Progenitor cell of endocrine pancreas (in vitro differentiated cells): ENCODE measurements at regions not wholly inside any gene's neighbourhood (a gene's known extent, or its start where the extent isn't known, plus 50 kb on each side); places are given as distances from the start of the nearest gene placed in this dataset.

Experiments
- DNase-seq: peaks from one replicate; pipeline ENCODE4 v3.0.0; 2021; ENCODE audit warnings: low spot score; ENCODE audit not compliant: unreplicated experiment
- H3K27ac Mint-ChIP-seq: 2 replicates; pipeline ENCODE4 v1.8.0; 2021; ENCODE audit warnings: mild to moderate bottlenecking, moderate library complexity, mixed read lengths
- H3K27me3 Mint-ChIP-seq: 2 replicates; pipeline ENCODE4 v1.8.0; 2021; ENCODE audit warnings: mixed read lengths
- H3K36me3 Mint-ChIP-seq: 2 replicates; pipeline ENCODE4 v1.8.0; 2022; ENCODE audit warnings: mixed read lengths; ENCODE audit not compliant: insufficient read depth
- H3K4me1 Mint-ChIP-seq: 2 replicates; pipeline ENCODE4 v1.8.0; 2021; ENCODE audit warnings: low read depth, mixed read lengths
- H3K4me3 Mint-ChIP-seq: 2 replicates; pipeline ENCODE4 v1.8.0; 2021; ENCODE audit warnings: low read depth, mild to moderate bottlenecking, moderate library complexity, mixed read lengths
- H3K9me3 Mint-ChIP-seq: 2 replicates; pipeline ENCODE4 v1.8.0; 2021; ENCODE audit warnings: low read depth, mixed read lengths
- TF ChIP-seq, protein P1 (sequence below): fragments of 200-600 bp; sonication (generic); IDR thresholded peaks from one replicate; pipeline ENCODE4 v1.5.0; 2021; ENCODE audit warnings: antibody characterized with exemption, mild to moderate bottlenecking; ENCODE audit not compliant: unreplicated experiment

DNA sequence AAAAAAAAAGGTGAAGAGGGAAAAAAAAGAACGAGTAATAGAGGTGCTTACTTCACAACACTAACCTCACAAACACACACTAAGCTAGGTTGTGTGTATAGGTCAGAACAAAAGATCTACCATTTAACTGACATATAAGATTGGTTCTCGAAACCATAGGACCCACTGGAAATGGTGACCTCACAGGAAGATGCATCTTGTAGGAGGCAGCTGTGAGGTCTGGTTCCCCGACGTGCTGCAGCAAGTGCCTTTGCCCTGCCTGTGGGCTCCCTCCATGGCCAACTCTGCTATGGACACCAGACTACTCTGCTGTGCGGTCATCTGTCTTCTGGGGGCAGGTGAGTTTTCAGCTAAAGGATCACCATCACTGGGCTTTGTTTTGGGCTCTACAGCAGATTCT lies 133.8 kb upstream of the PRSS1 start:
- Mint-ChIP-seq H3K4me1 (no peaks in the 10 kb centered on the region), H3K9me3 (no peaks in the 10 kb centered on the region), H3K27ac (no peak overlapping the region), H3K4me3 (no peak overlapping the region), H3K36me3 (no peaks in the 10 kb centered on the region), H3K27me3 (peaks cover 14% of the 10 kb centered on the region)
- TF ChIP-seq, protein P1, sequence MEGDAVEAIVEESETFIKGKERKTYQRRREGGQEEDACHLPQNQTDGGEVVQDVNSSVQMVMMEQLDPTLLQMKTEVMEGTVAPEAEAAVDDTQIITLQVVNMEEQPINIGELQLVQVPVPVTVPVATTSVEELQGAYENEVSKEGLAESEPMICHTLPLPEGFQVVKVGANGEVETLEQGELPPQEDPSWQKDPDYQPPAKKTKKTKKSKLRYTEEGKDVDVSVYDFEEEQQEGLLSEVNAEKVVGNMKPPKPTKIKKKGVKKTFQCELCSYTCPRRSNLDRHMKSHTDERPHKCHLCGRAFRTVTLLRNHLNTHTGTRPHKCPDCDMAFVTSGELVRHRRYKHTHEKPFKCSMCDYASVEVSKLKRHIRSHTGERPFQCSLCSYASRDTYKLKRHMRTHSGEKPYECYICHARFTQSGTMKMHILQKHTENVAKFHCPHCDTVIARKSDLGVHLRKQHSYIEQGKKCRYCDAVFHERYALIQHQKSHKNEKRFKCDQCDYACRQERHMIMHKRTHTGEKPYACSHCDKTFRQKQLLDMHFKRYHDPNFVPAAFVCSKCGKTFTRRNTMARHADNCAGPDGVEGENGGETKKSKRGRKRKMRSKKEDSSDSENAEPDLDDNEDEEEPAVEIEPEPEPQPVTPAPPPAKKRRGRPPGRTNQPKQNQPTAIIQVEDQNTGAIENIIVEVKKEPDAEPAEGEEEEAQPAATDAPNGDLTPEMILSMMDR: no peak
- no peak for DNase-seq

DNA sequence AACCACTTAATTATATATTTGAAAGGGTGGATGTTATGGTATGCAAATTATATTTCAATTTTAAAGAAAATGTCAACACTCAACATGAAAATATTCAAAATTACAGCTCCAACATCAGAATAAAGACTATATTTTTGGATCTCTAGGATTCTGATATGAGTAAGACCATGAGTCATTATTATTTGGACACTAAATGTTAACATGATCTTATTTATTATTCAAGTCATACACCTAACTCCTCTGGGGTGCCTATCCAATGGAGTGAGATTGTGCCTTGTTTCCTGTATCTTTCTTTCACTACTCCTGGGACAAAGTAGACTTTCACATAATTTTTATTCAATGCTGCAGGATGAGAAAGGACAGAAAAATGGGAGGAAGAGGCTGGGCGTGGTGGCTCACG lies 135.2 kb upstream of the PRSS1 start:
- Mint-ChIP-seq H3K27me3 (peaks cover 15% of the 10 kb centered on the region), H3K36me3 (no peaks in the 10 kb centered on the region), H3K4me3 (no peak overlapping the region), H3K27ac (no peak overlapping the region), H3K9me3 (no peaks in the 10 kb centered on the region), H3K4me1 (no peaks in the 10 kb centered on the region)
- TF ChIP-seq, protein P1: no peak
- no peak for DNase-seq

DNA sequence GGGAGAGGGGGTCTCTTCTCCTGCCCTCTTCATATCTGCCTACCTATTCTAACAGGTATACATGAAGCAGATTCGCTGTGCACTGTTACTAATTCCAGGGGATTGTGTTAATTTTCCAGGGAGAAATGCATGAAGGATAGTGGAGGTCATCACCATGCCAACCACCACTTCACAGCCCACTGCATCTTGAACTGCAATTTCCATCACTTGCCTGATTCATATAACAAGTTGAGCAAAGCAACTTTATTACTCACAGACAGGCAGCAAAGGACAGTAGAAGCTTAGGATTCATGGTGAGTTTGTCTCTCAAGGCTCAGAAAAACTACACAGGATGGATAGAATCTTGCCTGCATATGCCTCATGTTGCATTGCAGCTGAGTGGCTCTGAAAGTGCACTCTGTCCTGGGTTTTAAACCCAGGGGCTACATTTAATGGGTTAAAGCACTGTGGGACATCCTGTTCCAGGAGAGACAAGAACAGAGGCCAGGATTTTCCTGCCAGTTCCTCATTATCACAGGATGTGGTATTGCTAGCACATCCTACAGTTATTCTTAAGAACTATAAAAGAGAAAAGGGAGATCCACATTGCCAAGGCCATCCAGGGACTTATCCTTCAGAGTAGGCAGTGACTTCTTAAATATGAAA lies 136.9 kb upstream of the PRSS1 start:
- DNase-seq: no peak
- Mint-ChIP-seq H3K9me3 (no peaks in the 10 kb centered on the region), H3K27me3 (peaks cover 10% of the 10 kb centered on the region), H3K4me3 (no peak overlapping the region), H3K27ac (no peak overlapping the region), H3K36me3 (no peaks in the 10 kb centered on the region), H3K4me1 (no peaks in the 10 kb centered on the region)
- TF ChIP-seq, protein P1: no peak

DNA sequence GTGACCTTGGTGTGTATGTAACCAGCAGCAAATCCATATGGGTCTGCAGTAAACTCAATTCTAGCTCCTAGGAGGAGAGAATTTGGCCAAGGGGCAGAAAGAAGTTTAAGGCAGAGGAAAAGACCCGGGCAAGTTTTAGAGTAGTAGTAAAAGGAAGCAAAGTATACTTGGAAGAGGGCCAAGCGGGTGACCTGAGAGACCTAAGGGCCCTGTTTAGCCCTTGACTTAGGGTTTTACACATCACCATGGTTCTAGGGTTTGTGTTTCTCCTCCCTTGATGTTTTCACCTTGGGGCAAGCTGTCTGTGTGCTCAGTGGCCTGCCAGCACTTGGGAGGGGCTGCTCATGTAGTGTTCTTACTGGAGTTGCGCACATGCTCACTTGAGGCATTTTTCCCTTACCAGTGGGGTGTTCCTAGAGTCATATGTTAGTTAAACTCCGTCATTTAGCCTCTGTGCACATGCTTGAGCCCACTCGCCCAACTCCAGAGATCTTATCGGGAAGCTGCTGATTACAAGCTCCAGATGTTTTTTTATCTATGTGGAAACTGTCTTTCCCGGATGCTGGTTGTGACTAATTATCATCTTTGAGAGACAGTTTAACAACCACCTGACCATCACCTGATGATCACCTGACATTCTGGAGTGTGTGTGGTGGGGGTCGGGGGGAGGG lies 137.6 kb upstream of the PRSS1 start:
- Mint-ChIP-seq H3K27me3 (peaks cover 10% of the 10 kb centered on the region), H3K36me3 (no peaks in the 10 kb centered on the region), H3K9me3 (no peaks in the 10 kb centered on the region), H3K4me3 (no peak overlapping the region), H3K4me1 (no peaks in the 10 kb centered on the region), H3K27ac (no peak overlapping the region)
- TF ChIP-seq, protein P1: no peak
- DNase-seq: no peak

DNA sequence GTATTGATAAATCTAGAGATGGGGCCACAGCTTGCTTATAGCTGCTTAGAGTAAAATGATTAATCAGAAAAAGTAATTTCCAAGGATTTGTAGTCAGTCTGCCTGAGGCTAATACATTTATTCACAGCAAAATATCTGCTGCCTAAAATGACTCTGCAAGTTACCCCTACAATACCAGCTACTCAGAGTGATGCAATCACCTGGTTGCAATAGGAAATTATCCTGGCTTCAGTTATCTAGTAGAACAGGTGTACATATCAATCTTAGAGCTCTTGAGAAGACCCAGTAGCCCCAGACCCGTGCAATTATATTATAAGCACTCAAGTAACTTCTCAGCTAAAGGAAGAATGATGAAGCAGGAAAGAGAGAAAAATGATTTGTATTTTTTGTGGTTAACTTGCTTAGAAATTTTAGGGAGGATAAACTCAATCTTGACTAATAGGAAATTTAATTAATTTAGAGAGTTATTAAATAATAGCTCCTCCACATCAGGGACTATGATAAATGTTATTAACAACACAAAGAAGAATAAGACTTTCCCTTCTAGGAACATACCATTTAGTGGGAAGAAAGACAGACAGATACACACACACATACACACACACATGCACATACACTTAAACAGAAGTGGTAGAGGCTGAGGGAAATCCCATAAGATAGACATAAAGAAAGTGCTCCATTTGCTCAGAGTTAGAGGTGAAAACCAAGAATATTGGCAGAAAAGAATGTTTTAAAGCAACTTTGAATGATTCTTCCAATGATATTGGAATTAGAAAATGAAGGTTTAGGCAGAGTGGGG lies 140.4 kb upstream of the PRSS1 start:
- H3K4me3 Mint-ChIP-seq: no peak overlapping the region

More for the DNA sequence above, 140.4 kb upstream of the PRSS1 start:
- TF ChIP-seq, protein P1: no peak
- H3K27ac Mint-ChIP-seq: no peak overlapping the region
- H3K36me3 Mint-ChIP-seq: no peaks in the 10 kb centered on the region
- no peak for DNase-seq
- H3K27me3 Mint-ChIP-seq: peaks cover 15% of the 10 kb centered on the region
- no peaks in the 10 kb centered on the region for H3K4me1 Mint-ChIP-seq
- no peaks in the 10 kb centered on the region for H3K9me3 Mint-ChIP-seq
